Fibroblast of lung (primary cell): ENCODE measurements at regions not wholly inside any gene's neighbourhood (a gene's known extent, or its start where the extent isn't known, plus 50 kb on each side); places are given as distances from the start of the nearest gene placed in this dataset.
A peak's percentile ranks its signal among the peaks of the same experiment; 100 is the strongest.

ENCODE experiments used
- DNase-seq, 2 donors: peaks; one replicate each; pipeline versions ENCODE4 v3.0.0 to v3.0.0-alpha.2; 2010; ENCODE audit warnings: low read depth in 2 of 2
- H2AFZ ChIP-seq: 2 replicates; pipeline ENCODE4 v1.5.1; 2012; ENCODE audit warnings: low read length, control low read depth, inconsistent platforms
- H3K27ac ChIP-seq: 2 replicates; pipeline ENCODE4 v1.5.1; 2011; ENCODE audit warnings: low read length, control low read depth; ENCODE audit not compliant: insufficient read depth
- H3K27me3 ChIP-seq: 2 replicates; pipeline ENCODE4 v1.5.1; 2011; ENCODE audit warnings: mild to moderate bottlenecking, low read length; ENCODE audit not compliant: control insufficient read depth, insufficient read depth
- H3K36me3 ChIP-seq: 2 replicates; pipeline ENCODE4 v1.5.1; 2011; ENCODE audit warnings: low read length; ENCODE audit not compliant: control insufficient read depth, insufficient read depth
- H3K4me1 ChIP-seq: 2 replicates; pipeline ENCODE4 v1.5.1; 2011; ENCODE audit warnings: low read length; ENCODE audit not compliant: control insufficient read depth, insufficient read depth; ENCODE audit errors: extremely low read depth
- H3K4me2 ChIP-seq: 2 replicates; pipeline ENCODE4 v1.5.1; 2011; ENCODE audit warnings: low read length, control low read depth; ENCODE audit not compliant: insufficient read depth; ENCODE audit errors: extremely low read depth
- H3K4me3 ChIP-seq, 4 experiments: fragments of 200-600 bp in 1 of 4; sonication (generic) in 1 of 4; replicated peaks in 1 of 4; 2 replicates each; pipeline ENCODE4 v1.5.1; 2011 to 2016; ENCODE audit warnings: low read length in 4 of 4, low read depth in 3 of 4, mild to moderate bottlenecking in 3 of 4, control low read depth in 2 of 4, inconsistent platforms in 1 of 4, mixed read lengths in 1 of 4; ENCODE audit not compliant: insufficient read depth in 1 of 4; ENCODE audit errors: control extremely low read depth in 1 of 4
- H3K79me2 ChIP-seq: 2 replicates; pipeline ENCODE4 v1.5.1; 2012; ENCODE audit warnings: mild to moderate bottlenecking, low read length, inconsistent platforms; ENCODE audit not compliant: control insufficient read depth, insufficient read depth
- H3K9ac ChIP-seq: 2 replicates; pipeline ENCODE4 v1.5.1; 2011; ENCODE audit warnings: mild to moderate bottlenecking, low read length, control low read depth; ENCODE audit not compliant: insufficient read depth
- H3K9me3 ChIP-seq: 2 replicates; pipeline ENCODE4 v1.5.1; 2012; ENCODE audit warnings: low read depth, low read length; ENCODE audit not compliant: control insufficient read depth, insufficient read depth
- H4K20me1 ChIP-seq: 2 replicates; pipeline ENCODE4 v1.5.1; 2011; ENCODE audit warnings: low read length; ENCODE audit not compliant: control insufficient read depth, insufficient read depth; ENCODE audit errors: extremely low read depth
- CTCF ChIP-seq, 2 donors: IDR thresholded peaks in 1 of 2; conservative IDR thresholded peaks in 1 of 2; 1 replicate in 1 of 2; 2 replicates in 1 of 2; pipeline ENCODE4 v1.5.1; 2011 to 2012; ENCODE audit warnings: low read length in 2 of 2, control low read depth in 1 of 2, inconsistent platforms in 1 of 2, low read depth in 1 of 2, mild to moderate bottlenecking in 1 of 2
- EZH2 ChIP-seq: IDR thresholded peaks from 2 replicates; pipeline ENCODE4 v1.5.1; 2012; ENCODE audit warnings: low read length, control low read depth, mild to moderate bottlenecking; ENCODE audit errors: missing control alignments

- no peak overlapping the region for H3K4me3 ChIP-seq
- DNase-seq: peak in 1 of 2 donors; percentile 37
- H2AFZ ChIP-seq: no peak overlapping the region
- H3K4me2 ChIP-seq: no peak overlapping the region
- H3K9me3 ChIP-seq: no peaks in the 10 kb centered on the region
- no peaks in the 10 kb centered on the region for H3K4me1 ChIP-seq
- no peaks in the 10 kb centered on the region for H3K27me3 ChIP-seq
- no peaks in the 10 kb centered on the region for H3K79me2 ChIP-seq
- TF ChIP-seq CTCF (conservative IDR thresholded peaks at IDR 0.05 in 1 of 2, IDR thresholded peaks at IDR 0.05 in 1 of 2; ENCODE audit: low read depth in 1 of 2, low read length in 2 of 2): no peak
- TF ChIP-seq EZH2: no peak
- H4K20me1 ChIP-seq: no peaks in the 10 kb centered on the region
- no peaks in the 10 kb centered on the region for H3K36me3 ChIP-seq
- H3K9ac ChIP-seq: no peak overlapping the region
- no peak overlapping the region for H3K27ac ChIP-seq
These were observed 219.8 kb upstream of the UFL1 start for GRCh38 chr6:96301781-96302180.

GRCh38 chr6:96302991-96303390 is 218.6 kb upstream of the UFL1 start:
- H3K36me3 ChIP-seq: no peaks in the 10 kb centered on the region
- no peak overlapping the region for H3K4me3 ChIP-seq
- H2AFZ ChIP-seq: no peak overlapping the region
- H3K4me1 ChIP-seq: no peaks in the 10 kb centered on the region
- DNase-seq: no peak
- no peaks in the 10 kb centered on the region for H3K9me3 ChIP-seq
- TF ChIP-seq CTCF (conservative IDR thresholded peaks at IDR 0.05 in 1 of 2, IDR thresholded peaks at IDR 0.05 in 1 of 2; ENCODE audit: low read depth in 1 of 2, low read length in 2 of 2) (no peak), EZH2 (no peak)
- no peaks in the 10 kb centered on the region for H3K27me3 ChIP-seq
- H3K79me2 ChIP-seq: no peaks in the 10 kb centered on the region
- no peak overlapping the region for H3K27ac ChIP-seq
- no peaks in the 10 kb centered on the region for H4K20me1 ChIP-seq
- H3K4me2 ChIP-seq: no peak overlapping the region
- H3K9ac ChIP-seq: no peak overlapping the region

DNA sequence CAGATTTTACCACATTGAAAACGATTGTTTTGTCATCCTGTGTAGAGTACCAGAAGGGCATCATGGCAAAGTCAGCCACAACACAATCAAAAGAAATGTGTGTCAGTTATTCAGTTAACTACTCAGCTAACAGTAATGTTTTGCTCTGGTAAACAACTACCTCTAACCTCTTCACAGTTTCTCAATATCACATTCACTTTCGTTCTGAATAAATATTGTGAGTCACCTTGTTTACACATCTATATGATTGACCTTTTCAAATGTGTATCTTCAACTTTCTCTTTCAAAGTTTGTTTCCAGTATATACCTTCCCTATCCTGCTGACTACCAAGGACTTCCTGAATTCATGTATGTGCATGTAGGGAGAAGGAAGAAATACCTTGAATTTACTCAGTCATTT is 216.6 kb upstream of the UFL1 start:
- Histone ChIP-seq H3K9ac (no peak overlapping the region), H4K20me1 (no peaks in the 10 kb centered on the region), H3K9me3 (no peaks in the 10 kb centered on the region), H3K4me2 (no peak overlapping the region), H2AFZ (no peak overlapping the region), H3K79me2 (no peaks in the 10 kb centered on the region), H3K27me3 (no peaks in the 10 kb centered on the region), H3K27ac (no peak overlapping the region), H3K4me3 (no peak overlapping the region), H3K36me3 (no peaks in the 10 kb centered on the region), H3K4me1 (no peaks in the 10 kb centered on the region)
- TF ChIP-seq CTCF (conservative IDR thresholded peaks at IDR 0.05 in 1 of 2, IDR thresholded peaks at IDR 0.05 in 1 of 2; ENCODE audit: low read depth in 1 of 2, low read length in 2 of 2): no peak
- no peak for TF ChIP-seq EZH2
- DNase-seq: no peak
